Upper lobe of left lung (tissue), 6 donors: ENCODE measurements at regions not wholly inside any gene's neighbourhood (a gene's known extent, or its start where the extent isn't known, plus 50 kb on each side); places are given as distances from the start of the nearest gene placed in this dataset.

Experiments
- ATAC-seq, 2 donors: fragments of 200-7000 bp; cut with Tn5 transposase; one replicate each; pipeline ENCODE4 v1.9.1; 2022; ENCODE audit warnings: mild to moderate bottlenecking in 2 of 2, moderate library complexity in 2 of 2; ENCODE audit not compliant: low FRiP score in 2 of 2
- DNase-seq, 2 donors: peaks; one replicate each; pipeline ENCODE4 v3.0.0-alpha.2; 2019 to 2020
- H3K27ac ChIP-seq, 4 donors: fragments of 200-600 bp; sonication (generic); one replicate each; pipeline ENCODE4 v1.5.1; 2016 to 2019
- H3K27me3 ChIP-seq, 4 donors: fragments of 200-600 bp; sonication (generic); one replicate each; pipeline ENCODE4 v1.5.1; 2017 to 2019
- H3K36me3 ChIP-seq, 4 donors: fragments of 200-600 bp; sonication (generic); one replicate each; pipeline ENCODE4 v1.5.1; 2016 to 2019
- H3K4me1 ChIP-seq, 4 donors: fragments of 200-600 bp; sonication (generic); one replicate each; pipeline ENCODE4 v1.5.1; 2018 to 2019
- H3K4me3 ChIP-seq, 4 donors: fragments of 200-600 bp; sonication (generic); one replicate each; pipeline ENCODE4 v1.5.1; 2017 to 2019; ENCODE audit warnings: mild to moderate bottlenecking in 2 of 4, moderate library complexity in 1 of 4
- H3K9me3 ChIP-seq, 4 donors: fragments of 200-600 bp; sonication (generic); one replicate each; pipeline ENCODE4 v1.5.1; 2018 to 2019
- EP300 ChIP-seq, 4 donors: sonication (generic); formaldehyde crosslinking; IDR thresholded peaks; one replicate each; pipeline ENCODE4 v1.5.1; 2017; ENCODE audit warnings: antibody characterized with exemption in 4 of 4, control low read depth in 2 of 4
- POLR2A ChIP-seq, 4 donors: fragments of 450-650 bp; IDR thresholded peaks; one replicate each; pipeline ENCODE4 v1.5.1; 2016 to 2017; ENCODE audit warnings: antibody characterized with exemption in 4 of 4, mild to moderate bottlenecking in 2 of 4
- POLR2AphosphoS5 ChIP-seq, 2 donors: sonication (generic); formaldehyde crosslinking; IDR thresholded peaks; one replicate each; pipeline ENCODE4 v1.5.1; 2017; ENCODE audit warnings: antibody characterized with exemption in 2 of 2
- WGBS, 2 donors: methylation state at CpG; one replicate each; pipeline ENCODE4 v1.1.5; 2017 to 2018; 5-methylcytosine and 5-hydroxymethylcytosine counted together
- TF ChIP-seq, protein P1 (sequence below), 6 experiments: fragments of 450-650 bp in 4 of 6; fragments of 200-600 bp in 2 of 6; sonication (generic) in 2 of 6; IDR thresholded peaks; one replicate each; pipeline ENCODE4 v1.5.1; 2016 to 2019; ENCODE audit warnings: antibody characterized with exemption in 6 of 6
- donor health status: DM: no; HTN: no; CAD: no; lungs with moderate emphysema.
- donor health status: DM: no; HTN: yes; CAD: no; lungs with severe emphysema.

GRCh38 chr13:108026680-108027410, 188.5 kb downstream of the LIG4 start:
- DNase-seq: no peak
- ATAC-seq: no peak
- no peaks in the 10 kb centered on the region for H3K9me3 ChIP-seq
- TF ChIP-seq POLR2A (IDR thresholded peaks at IDR 0.05) (no peak), POLR2AphosphoS5 (IDR thresholded peaks at IDR 0.05) (no peak), EP300 (IDR thresholded peaks at IDR 0.05) (no peak)
- no peak overlapping the region for H3K27ac ChIP-seq
- WGBS, 2 donors: 70 to 81% methylated on average over 3 of the region's 3 CpGs
- no peaks in the 10 kb centered on the region for H3K36me3 ChIP-seq
- H3K4me3 ChIP-seq: no peak overlapping the region
- no peaks in the 10 kb centered on the region for H3K4me1 ChIP-seq
- no peaks in the 10 kb centered on the region for H3K27me3 ChIP-seq

- 60 to 61% methylated on average over 2 to 4 of the region's 4 CpGs for WGBS, 2 donors
- no peaks in the 10 kb centered on the region for H3K4me1 ChIP-seq
- H3K36me3 ChIP-seq: no peaks in the 10 kb centered on the region
- TF ChIP-seq, protein P1, sequence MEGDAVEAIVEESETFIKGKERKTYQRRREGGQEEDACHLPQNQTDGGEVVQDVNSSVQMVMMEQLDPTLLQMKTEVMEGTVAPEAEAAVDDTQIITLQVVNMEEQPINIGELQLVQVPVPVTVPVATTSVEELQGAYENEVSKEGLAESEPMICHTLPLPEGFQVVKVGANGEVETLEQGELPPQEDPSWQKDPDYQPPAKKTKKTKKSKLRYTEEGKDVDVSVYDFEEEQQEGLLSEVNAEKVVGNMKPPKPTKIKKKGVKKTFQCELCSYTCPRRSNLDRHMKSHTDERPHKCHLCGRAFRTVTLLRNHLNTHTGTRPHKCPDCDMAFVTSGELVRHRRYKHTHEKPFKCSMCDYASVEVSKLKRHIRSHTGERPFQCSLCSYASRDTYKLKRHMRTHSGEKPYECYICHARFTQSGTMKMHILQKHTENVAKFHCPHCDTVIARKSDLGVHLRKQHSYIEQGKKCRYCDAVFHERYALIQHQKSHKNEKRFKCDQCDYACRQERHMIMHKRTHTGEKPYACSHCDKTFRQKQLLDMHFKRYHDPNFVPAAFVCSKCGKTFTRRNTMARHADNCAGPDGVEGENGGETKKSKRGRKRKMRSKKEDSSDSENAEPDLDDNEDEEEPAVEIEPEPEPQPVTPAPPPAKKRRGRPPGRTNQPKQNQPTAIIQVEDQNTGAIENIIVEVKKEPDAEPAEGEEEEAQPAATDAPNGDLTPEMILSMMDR (IDR thresholded peaks at IDR 0.05): no peak
- TF ChIP-seq POLR2A (IDR thresholded peaks at IDR 0.05) (no peak), EP300 (IDR thresholded peaks at IDR 0.05) (no peak), POLR2AphosphoS5 (IDR thresholded peaks at IDR 0.05) (no peak)
- no peak for DNase-seq
- no peak for ATAC-seq
- H3K4me3 ChIP-seq: no peak overlapping the region
- no peaks in the 10 kb centered on the region for H3K27me3 ChIP-seq
- H3K27ac ChIP-seq: no peak overlapping the region
- H3K9me3 ChIP-seq: peaks cover 0 to 12% (median 4%) of the 10 kb centered on the region in 4 donors
These were observed 195.3 kb downstream of the LIG4 start for GRCh38 chr13:108020027-108020426.

DNA sequence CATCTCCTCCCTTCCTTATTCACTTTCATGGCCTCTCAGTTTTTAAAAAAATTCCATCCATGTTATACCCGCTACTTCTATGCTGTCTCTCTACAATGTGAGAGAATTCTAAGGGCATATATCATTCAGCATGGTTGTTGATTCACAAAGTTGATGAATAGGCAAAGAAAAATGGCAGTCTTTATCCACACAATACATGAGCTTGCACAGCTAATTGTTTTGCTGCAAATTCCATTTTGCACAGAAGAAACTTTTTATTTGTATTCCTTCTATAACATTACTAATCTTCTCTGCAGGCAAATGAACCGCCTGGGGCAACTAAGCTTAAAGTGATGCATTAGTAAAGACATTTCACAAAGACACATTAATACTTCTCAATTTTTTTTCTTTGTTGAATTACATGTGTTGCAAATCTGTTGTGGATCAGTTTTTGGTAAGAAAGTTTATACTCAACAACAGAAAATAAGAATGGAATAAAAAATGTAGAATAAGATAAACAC, 196.9 kb downstream of the LIG4 start:
- 75 to 78% methylated on average over 2 of the region's 2 CpGs for WGBS, 2 donors

DNA sequence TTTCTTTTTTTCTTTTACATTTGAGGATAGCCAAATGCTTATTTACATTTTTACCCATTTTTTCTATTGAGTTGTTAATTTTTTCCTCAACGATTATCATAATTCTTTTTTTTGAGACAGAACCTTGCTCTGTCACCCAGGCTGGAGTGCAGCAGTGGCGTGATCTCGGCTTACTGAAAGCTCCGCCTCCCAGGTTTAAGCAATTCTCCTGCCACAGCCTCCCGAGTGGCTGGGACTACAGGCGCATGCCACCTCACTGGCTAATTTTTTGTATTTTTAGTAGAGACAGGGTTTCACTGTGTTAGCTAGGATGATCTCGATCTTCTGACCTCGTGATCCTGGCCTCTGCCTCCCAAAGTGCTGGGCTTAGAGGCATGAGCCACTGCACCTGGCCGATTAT, 208.7 kb downstream of the LIG4 start:
- no peak for ATAC-seq
- Histone ChIP-seq H3K27ac (no peak overlapping the region), H3K9me3 (no peaks in the 10 kb centered on the region), H3K36me3 (no peaks in the 10 kb centered on the region), H3K4me1 (no peaks in the 10 kb centered on the region), H3K4me3 (no peak overlapping the region), H3K27me3 (no peaks in the 10 kb centered on the region)
- 90 to 92% methylated on average over 9 of the region's 9 CpGs for WGBS, 2 donors
- no peak for DNase-seq
- no peak for TF ChIP-seq POLR2AphosphoS5 (IDR thresholded peaks at IDR 0.05)
- TF ChIP-seq POLR2A (IDR thresholded peaks at IDR 0.05): no peak
- TF ChIP-seq, protein P1 (IDR thresholded peaks at IDR 0.05): no peak
- TF ChIP-seq EP300 (IDR thresholded peaks at IDR 0.05): no peak

More for the DNA sequence above, 196.9 kb downstream of the LIG4 start:
- Histone ChIP-seq H3K4me3 (no peak overlapping the region), H3K36me3 (no peaks in the 10 kb centered on the region), H3K9me3 (peaks cover 0 to 12% (median 4%) of the 10 kb centered on the region in 4 donors), H3K27me3 (no peaks in the 10 kb centered on the region), H3K27ac (no peak overlapping the region), H3K4me1 (no peaks in the 10 kb centered on the region)
- DNase-seq (no peak), ATAC-seq (no peak)
- TF ChIP-seq, protein P1 (IDR thresholded peaks at IDR 0.05): no peak
- TF ChIP-seq POLR2A (IDR thresholded peaks at IDR 0.05): no peak

DNA sequence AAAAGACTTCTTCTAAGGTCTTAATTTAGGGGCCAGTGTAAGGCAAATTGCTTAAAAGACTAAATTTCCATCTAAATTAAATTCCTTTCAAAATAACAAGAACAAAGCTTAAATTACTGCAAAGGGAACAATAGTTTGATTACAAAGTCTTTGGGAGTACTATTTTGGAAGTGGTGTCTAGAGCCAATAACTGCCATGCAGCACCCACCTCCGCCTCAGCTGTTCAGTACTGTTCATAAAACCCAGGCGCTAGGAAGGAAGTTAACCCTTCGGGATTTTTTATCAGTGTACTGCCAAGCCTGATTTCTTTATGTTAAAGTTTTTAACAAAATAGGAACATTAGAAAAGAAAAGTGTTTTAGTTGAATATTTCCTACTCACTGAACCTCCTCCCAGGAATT, 210.1 kb downstream of the LIG4 start:
- Histone ChIP-seq H3K9me3 (no peaks in the 10 kb centered on the region), H3K4me1 (no peaks in the 10 kb centered on the region), H3K36me3 (no peaks in the 10 kb centered on the region), H3K27ac (no peak overlapping the region), H3K4me3 (no peak overlapping the region), H3K27me3 (no peaks in the 10 kb centered on the region)
- ATAC-seq (no peak), DNase-seq (no peak)
- TF ChIP-seq EP300 (IDR thresholded peaks at IDR 0.05) (no peak), POLR2A (IDR thresholded peaks at IDR 0.05) (no peak), POLR2AphosphoS5 (IDR thresholded peaks at IDR 0.05) (no peak)
- TF ChIP-seq, protein P1 (IDR thresholded peaks at IDR 0.05): no peak
- WGBS, 2 donors: 55 to 69% methylated on average over 3 of the region's 3 CpGs
